GM12878 (cell line): ENCODE measurements at regions not wholly inside any gene's neighbourhood (a gene's known extent, or its start where the extent isn't known, plus 50 kb on each side); places are given as distances from the start of the nearest gene placed in this dataset.

Experiments
- BRCA1 ChIP-seq: IDR thresholded peaks from 2 replicates; pipeline ENCODE4 v1.6.1; 2011; ENCODE audit warnings: low read depth, low read length, improper control_type of control experiment
- CBX5 ChIP-seq: sonication (generic); IDR thresholded peaks from 2 replicates; pipeline ENCODE4 v1.6.1; 2016; ENCODE audit warnings: low read depth, moderate library complexity, mild to moderate bottlenecking, inconsistent platforms
- CTCF ChIP-seq, 3 experiments: IDR thresholded peaks in 2 of 3; conservative IDR thresholded peaks in 1 of 3; 2 replicates each; pipeline ENCODE4 v1.5.1; 2011; ENCODE audit warnings: low read depth in 3 of 3, low read length in 3 of 3, mild to moderate bottlenecking in 3 of 3, control low read depth in 2 of 3, moderate library complexity in 2 of 3, inconsistent platforms in 1 of 3, mixed read lengths in 1 of 3; ENCODE audit not compliant: control insufficient read depth in 2 of 3, insufficient read depth in 1 of 3; ENCODE audit errors: extremely low read depth in 1 of 3
- ESRRA ChIP-seq: IDR thresholded peaks from 2 replicates; pipeline ENCODE4 v1.6.1; 2012; ENCODE audit warnings: mild to moderate bottlenecking, low read length, improper control_type of control experiment
- EZH2 ChIP-seq: IDR thresholded peaks from 2 replicates; pipeline ENCODE4 v1.6.1; 2012; ENCODE audit warnings: low read depth, mild to moderate bottlenecking, control low read depth, inconsistent platforms, low read length, borderline replicate concordance; ENCODE audit not compliant: control insufficient read depth
- MTA3 ChIP-seq: IDR thresholded peaks from 2 replicates; pipeline ENCODE4 v1.6.1; 2012; ENCODE audit warnings: low read length, inconsistent platforms, borderline replicate concordance
- RCOR1 ChIP-seq: conservative IDR thresholded peaks from 2 replicates; pipeline ENCODE4 v1.6.1; 2012; ENCODE audit warnings: low read depth, low read length, improper control_type of control experiment
- SMC3 ChIP-seq: IDR thresholded peaks from 2 replicates; pipeline ENCODE4 v1.6.1; 2011; ENCODE audit warnings: low read length, improper control_type of control experiment, borderline replicate concordance
- TAF1 ChIP-seq: IDR thresholded peaks from 2 replicates; pipeline ENCODE4 v1.6.1; 2011; ENCODE audit warnings: mild to moderate bottlenecking, low read depth, low read length, borderline replicate concordance
- USF2 ChIP-seq: IDR thresholded peaks from 2 replicates; pipeline ENCODE4 v1.6.1; 2011; ENCODE audit warnings: low read depth, low read length, improper control_type of control experiment, borderline replicate concordance
- ZNF217 ChIP-seq: fragments of 450-650 bp; IDR thresholded peaks from 2 replicates; pipeline ENCODE4 v1.6.1; 2017; ENCODE audit warnings: antibody characterized with exemption, mild to moderate bottlenecking
- TF ChIP-seq, protein P1 (sequence below): fragments of 450-650 bp; IDR thresholded peaks from 2 replicates; pipeline ENCODE4 v1.6.1; 2017; ENCODE audit warnings: borderline replicate concordance

- no peak for TF ChIP-seq RCOR1
- no peak for TF ChIP-seq TAF1
- no peak for TF ChIP-seq ZNF217
- TF ChIP-seq CTCF (IDR thresholded peaks at IDR 0.05 in 2 of 3, conservative IDR thresholded peaks at IDR 0.05 in 1 of 3; ENCODE audit: control insufficient read depth in 2 of 3, extremely low read depth in 1 of 3, insufficient read depth in 1 of 3, low read depth in 3 of 3, low read length in 3 of 3) = no peak
- TF ChIP-seq ESRRA = no peak
- no peak for TF ChIP-seq CBX5
- no peak for TF ChIP-seq SMC3
- no peak for TF ChIP-seq MTA3
- TF ChIP-seq, protein P1, sequence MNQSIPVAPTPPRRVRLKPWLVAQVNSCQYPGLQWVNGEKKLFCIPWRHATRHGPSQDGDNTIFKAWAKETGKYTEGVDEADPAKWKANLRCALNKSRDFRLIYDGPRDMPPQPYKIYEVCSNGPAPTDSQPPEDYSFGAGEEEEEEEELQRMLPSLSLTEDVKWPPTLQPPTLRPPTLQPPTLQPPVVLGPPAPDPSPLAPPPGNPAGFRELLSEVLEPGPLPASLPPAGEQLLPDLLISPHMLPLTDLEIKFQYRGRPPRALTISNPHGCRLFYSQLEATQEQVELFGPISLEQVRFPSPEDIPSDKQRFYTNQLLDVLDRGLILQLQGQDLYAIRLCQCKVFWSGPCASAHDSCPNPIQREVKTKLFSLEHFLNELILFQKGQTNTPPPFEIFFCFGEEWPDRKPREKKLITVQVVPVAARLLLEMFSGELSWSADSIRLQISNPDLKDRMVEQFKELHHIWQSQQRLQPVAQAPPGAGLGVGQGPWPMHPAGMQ = no peak
- TF ChIP-seq USF2 = no peak
- no peak for TF ChIP-seq BRCA1
- no peak for TF ChIP-seq EZH2
Observed at GRCh38 chr7:121796381-121796780, 76.6 kb upstream of the PTPRZ1 start.
